HG03521 (cell line): ENCODE measurements at regions not wholly inside any gene's neighbourhood (a gene's known extent, or its start where the extent isn't known, plus 50 kb on each side); places are given as distances from the start of the nearest gene placed in this dataset.
"Not testable (repeated sequence)": the region's sequence is repeated elsewhere in the genome, so short reads cannot be mapped to it uniquely, and the experiment has no call there.

ENCODE experiments used
- ATAC-seq: cut with Tn5 transposase; IDR thresholded peaks from one replicate; pipeline ENCODE4 v1.9.1; 2021; ENCODE audit warnings: mild to moderate bottlenecking, moderate library complexity; ENCODE audit not compliant: unreplicated experiment

DNA sequence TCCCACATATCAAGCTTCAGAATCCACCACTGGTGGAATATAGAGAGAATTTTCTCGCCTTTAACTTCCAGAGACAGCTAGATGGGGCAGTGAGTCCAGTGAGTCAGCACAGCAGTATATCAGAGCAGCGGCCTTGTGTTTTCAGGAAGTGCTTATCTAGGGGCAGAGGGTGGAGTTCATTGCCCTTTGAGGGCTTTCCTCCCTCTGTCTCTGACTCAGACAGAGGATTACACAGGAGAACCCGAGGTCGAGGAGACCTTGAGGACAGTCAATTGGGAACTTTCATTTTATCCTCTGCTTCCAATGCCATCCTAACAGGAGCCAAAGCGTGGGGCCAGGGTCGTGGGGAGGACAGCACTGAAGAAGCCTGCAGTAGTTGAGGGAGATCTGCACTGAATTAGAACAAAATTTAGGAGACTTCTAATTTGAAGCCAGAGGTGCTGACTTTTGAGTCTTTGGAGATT lies 109.6 kb upstream of the UMPS start:
- no peak for ATAC-seq

DNA sequence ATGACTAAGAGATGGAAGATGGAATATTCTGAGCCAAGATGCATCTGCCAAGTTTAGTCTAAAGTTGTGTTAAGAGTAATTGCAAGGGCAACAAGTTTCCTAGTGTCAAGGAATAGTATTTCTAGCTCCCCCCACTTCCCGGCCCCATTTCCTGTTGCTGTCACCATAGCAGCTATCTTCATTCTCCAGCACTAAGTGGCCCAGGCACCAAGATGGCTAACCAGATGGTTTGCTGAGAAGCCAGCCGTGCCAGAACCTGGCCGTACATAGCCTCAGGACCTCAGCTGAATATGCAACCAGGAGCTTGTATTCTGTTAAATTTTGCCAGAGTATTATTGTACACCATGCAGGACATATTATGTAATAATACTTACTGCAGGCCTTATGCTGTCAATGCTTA lies 108.8 kb upstream of the UMPS start:
- ATAC-seq = no peak

DNA sequence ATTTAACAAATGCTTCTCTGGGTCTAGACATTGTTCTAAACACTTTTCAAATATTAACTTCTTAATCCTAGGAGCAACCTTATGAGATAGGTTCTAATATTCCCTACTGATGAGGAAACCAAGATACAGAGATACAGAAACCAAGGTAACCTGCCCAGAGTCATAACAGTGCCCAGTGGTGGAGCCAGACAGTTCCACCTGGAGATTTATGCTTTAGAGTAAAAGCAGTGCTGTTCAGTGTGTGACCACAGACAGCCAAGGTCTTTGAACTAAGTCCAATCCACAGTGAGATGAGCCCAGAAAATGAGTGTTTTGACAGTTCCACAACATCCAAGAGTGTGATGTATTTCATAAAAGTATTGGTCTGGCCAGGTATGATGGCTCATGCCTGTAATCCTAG lies 105.2 kb upstream of the UMPS start:
- ATAC-seq = no peak

DNA sequence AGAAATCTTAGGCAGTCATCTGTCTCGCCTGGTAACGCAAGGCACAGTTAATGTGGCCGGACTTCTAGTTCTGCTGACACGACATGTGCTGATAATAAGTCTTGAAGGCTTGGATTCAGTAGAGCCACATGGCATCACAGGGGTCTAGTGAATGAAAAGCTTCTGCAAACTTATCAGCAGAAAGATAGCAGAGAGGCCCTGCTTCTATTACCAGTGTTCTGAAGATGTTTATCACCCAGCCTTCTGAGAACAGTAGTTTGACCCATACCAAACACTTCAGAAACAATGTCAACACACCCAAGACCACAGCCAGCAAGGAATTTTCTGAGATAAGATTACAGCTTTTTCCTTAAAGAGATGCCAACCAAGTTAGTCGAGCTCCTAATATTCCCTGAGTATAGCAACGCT lies 102.7 kb upstream of the UMPS start:
- no peak for ATAC-seq

DNA sequence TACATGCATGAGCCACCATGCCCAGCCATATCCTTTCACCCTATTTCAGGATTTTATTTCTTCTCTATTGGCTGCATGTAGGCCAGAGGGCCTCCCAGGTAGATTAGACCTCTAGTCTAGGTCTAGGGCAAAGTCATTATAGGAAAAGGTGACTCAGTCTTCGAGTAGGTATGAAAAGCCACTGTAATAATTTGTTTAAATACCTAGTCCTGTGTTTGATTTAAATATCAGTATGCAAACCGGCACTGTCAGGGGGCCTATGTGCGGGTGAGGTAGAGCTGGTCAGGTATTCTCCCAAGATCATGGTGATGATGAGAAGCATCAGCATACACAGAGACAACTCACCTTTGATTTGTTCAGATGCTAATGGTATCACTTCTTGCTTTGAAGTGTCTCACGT lies 101.4 kb upstream of the UMPS start:
- ATAC-seq = no peak

DNA sequence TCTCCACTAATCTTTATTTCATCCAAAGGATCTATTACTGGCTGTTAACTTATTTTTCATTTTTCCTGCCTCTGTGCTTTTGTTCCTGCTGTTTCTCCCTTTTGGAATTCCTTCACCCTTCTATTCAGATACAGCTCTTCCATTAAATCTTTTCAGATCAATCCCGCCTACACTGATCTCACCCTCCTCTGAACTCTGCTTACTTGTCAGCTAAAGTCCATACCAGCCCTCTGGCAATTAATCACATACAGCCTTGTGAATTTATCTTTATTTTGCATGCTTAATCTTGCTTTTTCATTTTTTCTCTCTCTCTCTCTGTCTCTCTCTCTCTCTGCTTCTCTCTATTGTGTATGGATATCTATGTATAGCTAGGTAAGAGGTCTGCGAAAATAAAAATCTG lies 100.8 kb upstream of the UMPS start:
- no peak for ATAC-seq

DNA sequence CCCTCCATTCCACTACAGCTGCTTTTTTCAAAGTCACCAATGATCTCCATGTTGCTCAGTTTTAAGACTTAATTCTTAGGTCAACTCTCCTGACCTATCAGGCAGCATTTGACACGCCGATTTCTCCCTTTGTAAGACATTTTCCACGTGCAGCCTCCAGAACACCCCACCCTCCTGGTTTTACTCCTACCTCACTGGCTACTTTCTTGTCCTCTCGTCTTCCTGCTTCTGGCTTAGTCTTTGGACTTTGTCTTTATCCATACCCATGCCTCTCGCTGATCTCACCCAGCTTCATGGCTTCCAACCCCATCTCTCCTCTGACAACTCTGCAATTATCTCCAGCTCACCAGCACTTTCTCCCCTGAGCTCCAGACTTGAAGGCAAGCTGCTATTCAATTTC lies 99.3 kb upstream of the UMPS start:
- no peak for ATAC-seq

DNA sequence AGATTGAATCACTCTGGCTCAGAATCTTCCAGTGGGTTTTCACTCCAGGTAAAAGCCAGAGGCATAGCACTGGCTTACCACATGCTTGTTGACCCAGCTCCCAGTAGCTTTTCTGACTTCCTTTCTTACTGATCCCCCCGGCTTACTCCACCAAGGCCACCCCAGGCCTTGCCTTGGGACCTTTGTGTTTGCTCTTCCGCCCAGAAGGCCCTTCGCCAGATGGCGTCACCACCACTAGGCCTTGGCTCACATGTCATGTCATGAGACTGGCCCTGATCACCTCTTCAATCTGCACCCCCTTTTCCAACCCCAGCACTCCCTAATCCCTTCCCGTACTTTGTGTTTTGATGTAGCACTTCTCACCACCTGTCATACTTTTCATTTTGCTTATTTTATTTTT lies 98.5 kb upstream of the UMPS start:
- ATAC-seq = no peak

DNA sequence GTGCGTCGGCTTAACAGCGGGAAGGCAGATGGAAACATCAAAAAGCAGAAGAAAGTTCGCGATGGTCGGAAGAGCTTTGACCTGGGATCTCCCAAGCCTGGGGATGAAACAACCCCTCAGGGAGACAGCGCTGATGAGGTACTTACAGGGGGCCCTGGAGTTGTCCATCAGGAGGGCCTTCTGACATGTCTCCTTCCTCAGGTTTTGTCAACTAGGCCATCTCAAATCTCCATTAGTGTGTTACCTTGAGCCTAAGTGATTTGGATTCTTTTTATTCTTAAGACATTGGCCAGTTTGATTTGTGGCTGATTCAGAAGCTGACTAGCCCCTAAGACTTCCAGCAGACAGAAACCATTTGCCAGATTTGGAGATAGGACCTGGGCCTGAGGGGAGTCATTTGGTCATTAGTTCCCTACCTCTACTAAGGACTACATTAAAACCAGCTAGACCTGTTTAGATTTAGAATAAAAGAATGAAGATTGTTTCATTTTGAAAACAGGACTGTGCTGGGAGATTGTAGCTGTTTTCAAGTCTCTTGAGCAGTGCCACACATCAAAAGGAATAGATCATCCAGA lies 97.6 kb upstream of the UMPS start:
- no peak for ATAC-seq

DNA sequence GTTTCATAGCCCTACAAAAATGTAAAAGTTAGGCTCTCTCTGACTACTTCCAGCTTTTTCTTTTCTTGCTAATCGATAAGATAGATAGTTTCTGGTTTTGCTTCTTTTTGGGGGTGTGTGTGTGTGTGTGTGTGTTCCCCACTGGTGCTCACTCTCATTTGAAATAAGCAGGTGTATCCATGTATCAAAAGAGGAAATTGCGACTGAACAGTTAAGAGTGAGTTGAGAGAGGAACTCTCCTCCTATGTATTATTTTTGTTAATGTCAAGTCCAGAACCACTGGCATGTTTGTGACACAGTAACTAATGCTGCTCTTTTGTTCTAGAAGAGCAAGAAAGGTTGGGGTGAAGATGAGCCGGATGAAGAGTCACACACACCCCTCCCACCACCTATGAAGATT lies 96.7 kb upstream of the UMPS start:
- no peak for ATAC-seq

DNA sequence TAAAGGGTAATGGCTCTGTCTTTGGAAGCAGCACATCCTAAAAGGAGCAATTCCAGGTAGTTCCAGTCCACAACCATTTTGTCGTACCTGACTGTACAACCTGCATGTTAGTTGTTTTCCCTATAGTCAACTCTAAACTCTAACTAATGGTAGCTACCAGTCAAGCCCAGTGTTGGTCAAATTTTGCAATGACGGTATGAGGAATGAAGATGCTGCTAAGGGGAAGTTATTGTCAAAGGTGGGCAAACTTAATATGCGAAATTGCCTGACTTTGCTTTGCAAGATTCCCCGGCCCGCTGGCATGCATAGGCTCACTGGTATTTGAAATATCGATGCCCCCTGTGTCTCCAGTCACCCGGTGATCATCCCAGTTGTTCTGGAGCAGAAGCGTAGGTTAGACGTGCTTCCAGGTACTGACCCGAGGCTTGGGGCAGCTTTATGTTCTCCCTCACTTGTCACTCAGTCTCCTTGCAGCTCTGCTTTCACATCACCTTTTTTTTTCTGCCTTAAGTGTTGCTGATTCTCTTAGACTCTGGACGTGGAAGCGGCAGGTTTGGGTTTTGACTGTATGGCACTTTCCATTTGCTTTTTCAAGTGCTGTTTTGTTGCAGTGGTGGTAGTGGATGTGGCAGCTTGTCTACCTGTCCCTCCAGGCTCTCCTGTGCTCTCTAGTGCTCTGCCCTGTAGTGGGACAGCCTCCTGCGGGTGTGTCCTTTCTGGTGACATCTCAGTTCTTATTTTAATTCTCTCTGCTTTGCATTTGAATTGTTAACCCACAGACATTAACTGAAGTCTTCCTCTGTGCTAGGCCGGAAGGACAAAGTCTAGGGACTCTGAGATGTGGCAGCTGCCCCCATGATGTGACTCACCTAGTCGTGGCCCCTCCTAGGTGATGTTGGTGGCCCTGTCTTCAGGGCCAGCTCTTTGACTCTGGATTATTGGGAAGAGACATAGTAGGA lies 95.8 kb upstream of the UMPS start:
- no peak for ATAC-seq

DNA sequence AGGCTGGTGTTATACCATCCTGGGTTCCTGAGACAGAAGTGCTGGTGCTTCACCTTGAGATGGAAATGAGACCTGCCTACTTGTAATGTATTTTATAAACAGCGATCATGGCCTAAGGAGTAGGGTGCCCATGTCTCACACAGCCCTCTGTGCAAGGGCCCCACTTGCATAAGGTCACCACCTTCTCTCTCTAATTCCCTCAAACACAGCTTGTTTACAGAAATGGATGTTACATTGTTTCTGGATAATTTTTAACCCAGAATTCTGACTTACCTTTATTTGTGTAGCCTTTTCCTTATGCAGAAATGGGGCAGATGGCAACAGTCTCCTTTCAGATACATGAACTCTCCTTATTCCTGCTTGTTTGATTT lies 95.1 kb upstream of the UMPS start:
- no peak for ATAC-seq

DNA sequence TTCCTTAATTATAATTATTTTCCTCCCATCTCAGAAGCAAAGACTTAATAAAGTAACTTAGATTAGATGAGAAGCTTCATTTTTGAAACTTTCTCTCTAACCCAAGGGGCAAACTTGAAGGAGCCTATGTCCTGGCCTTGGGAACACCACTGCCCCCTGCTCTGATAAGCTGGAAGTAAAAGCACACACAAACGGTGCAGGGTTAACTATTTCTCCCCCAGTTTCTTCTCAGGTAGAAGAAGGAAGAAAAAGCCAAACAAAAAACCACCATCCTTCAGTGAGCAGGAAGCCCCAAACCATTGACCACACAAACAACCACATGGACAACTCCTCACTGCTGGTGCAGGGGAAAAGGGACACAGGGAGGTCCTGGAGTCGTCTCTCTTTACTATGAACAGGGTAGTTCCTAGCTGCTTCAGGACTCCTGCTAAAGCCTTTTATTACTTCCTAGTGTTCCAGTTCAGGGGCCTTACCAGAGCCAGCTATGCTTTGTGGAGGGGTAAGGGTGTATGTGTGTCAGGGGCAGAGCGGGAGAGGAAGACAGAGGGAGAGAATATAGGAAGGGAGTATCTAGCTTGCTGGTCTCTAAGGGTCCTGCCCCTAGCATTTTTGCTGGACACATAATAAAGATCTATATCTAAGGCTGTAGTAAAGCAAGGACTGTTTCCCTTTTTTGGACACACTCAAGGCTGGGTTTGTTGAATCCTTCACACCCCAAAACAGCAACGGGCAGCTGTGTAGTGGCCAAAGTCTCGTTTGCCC lies 94.0 kb upstream of the UMPS start:
- no peak for ATAC-seq

DNA sequence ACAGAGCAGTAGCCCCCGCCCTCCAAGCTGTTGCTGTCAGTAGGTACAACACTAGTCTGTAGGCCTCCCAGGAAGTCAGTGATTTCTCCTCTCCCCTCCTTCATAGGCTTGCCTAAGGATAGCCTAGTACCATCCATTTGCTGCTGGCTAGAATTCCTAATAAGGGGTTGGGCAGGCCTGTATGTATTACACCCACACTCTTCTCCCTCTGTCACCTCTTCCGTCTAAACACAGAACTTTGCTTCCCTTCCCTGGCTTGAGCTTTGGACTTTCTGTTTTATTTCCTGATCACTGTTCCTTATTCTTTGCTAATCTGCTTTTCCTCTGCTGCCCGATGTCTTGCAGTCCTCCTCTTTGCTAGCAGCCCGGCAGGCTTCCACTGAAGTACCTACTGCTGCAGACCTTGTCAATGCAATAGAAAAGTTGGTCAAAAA lies 93.4 kb upstream of the UMPS start:
- no peak for ATAC-seq

DNA sequence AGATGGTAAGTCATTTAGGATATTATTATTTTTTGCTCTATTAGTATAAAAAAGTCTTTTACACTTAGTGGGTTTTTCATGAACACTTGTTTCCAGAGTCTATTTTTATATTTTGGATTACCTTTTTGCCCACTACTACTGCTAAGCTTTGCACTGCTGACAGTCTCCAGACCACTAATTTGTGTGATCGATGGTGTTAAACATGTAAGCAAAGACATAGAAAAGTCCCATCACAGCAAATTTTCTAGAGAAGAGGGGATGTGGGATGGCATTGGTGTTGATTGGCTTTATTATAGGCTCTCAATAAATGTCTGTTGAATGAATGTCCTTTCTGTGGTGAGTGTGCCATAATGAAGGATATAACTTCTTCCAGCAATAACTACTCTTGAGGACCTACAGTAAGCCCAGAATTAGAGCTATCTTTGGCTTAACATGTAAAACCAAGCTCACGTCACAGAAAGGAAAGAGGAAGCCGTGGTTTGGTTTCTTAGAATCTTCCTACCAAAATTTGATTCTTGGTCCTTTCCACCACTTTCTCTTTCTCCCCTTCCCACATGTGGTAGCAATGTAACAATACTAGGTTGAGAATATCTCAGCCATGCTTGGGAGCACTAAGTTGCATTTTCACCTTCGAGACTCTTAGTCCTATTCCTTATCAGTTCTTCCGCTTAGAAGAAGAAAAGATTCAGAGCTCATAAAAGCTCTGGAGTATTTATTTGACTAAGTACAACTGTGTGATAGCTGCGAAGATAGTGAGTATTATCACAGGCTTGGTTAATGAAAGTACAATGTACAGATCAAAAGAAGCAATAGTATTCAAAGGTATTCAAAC lies 90.6 kb upstream of the UMPS start:
- no peak for ATAC-seq

DNA sequence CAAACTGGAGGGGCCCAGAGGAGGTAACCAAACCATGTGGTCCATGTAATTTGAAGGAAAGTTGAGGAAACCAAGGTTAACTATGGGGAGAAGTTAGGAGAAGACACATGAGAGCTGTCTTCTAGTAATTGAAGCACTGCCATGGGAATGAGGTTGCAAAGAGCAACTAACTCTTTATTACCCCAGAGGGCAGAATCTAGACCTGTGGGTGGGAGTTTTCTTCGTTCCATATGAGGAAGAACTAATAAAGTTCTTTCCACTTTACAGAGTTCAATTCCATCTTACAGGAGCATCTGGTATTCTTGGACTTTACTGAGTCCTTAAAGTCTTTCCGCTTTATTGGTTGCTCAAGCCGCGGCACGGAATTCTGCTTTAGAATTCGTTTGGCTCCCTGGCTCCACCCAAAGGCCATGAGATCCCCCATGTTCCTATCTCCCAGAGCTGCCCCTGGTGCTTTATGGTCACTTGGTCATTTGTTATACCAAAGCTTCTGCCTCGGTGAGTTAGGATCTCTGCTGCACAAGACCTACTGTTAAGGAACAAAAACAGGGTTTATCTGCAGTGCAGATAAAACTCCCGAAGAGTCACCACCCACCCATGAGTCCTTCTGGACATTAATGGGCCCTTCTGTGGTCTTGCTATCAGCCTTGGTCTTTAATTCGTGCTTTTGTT lies 89.5 kb upstream of the UMPS start:
- no peak for ATAC-seq

DNA sequence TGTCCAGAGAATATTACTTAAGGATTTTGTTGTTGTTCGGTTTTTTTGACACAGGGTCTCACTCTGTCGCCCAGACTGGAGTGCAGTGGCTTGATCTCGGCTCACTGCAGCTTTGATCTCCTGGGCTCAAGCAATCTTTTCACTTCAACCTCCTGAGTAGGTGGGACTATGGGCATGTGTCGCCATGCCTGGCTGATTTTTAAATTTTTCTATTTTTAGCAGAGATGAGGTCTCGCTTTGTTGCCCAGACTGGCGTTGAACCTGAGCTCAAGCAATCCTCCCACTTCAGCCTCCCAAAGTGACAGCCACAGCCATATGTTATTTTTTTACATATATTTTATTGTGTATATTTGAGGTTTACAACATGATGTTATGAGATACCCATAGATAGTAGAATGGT lies 86.8 kb upstream of the UMPS start:
- ATAC-seq = no peak

DNA sequence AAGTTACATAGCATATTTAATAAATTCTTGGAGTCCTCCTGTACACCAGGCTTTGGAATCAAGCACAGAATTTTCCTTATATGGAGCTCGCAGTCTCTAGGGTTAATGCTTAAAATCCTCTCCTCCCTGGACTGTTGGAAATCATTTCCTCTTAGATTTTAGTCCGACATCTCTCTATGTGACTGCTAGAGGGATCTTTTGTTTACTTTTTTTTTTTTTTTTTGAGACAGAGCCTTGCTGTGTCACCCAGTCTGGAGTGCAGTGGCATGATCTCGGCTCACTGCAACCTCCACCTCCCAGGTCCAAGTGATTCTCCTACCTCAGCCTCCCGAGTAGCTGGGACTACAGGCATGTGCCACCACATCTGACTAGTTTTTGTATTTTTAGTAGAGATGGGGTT lies 84.1 kb upstream of the UMPS start:
- not testable (repeated sequence) for ATAC-seq

DNA sequence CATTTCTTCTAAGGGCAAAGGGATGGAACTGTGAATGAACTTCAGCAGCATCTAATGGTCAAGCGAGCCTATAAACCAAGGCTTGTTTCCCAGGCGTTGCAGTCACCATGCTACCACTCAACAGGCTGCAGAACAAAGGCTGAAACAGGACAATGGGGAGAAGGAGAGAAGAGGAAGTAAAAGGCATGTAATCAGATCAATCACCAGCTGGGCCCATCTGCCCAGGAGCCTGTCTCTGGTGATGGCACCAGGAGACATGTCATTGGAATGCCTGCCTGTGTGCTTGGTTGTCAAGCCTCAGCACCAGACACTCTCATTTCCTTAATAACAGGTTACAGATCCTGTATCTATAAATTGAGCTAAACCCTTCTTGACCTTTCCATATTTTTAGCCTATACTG lies 81.7 kb upstream of the UMPS start:
- ATAC-seq = no peak

DNA sequence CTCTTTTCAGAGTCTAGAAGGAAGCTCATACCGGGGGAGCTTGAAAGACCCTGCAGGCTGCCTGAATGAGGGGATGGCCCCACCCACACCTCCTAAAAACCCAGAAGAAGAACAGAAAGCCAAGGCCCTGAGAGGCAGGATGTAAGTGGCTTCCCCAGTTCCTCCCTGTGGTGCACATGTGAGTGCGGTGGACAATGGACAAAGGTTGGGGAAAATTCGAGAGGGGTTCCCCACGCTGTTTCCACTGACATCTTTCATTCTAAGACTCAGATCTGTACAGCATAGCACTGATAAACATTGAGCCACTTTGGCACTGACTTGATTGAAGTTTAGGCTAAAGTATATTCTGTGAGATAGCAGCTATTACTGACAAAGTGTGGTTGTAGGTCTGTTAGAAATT lies 79.5 kb upstream of the UMPS start:
- ATAC-seq = no peak
